ENCODE measurements at regions not wholly inside any gene's neighbourhood (a gene's known extent, or its start where the extent isn't known, plus 50 kb on each side); places are given as distances from the start of the nearest gene placed in this dataset.

DNA sequence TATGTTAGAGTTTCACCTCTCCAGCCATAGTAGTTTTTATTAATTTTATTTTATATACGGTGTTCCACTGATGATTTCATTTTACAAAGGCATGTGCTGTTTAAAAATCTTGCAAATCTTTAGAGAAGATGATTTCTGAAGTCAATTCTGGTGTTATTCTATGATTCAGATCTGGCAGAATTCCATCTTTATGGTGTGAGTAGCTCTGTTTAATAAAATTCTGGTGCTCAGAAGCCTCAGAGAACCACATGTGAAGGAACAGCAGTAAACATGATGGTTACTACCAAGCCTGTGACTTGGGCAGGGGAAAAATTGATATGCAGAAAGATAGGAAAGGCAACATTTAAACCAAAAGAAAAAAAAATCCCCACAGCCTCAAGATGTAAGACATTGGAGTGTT is 299.7 kb downstream of the NPR3 start:
- no peaks in the 10 kb centered on the region for H3K9me3 ChIP-seq (ENCODE audit: low read length)

DNA sequence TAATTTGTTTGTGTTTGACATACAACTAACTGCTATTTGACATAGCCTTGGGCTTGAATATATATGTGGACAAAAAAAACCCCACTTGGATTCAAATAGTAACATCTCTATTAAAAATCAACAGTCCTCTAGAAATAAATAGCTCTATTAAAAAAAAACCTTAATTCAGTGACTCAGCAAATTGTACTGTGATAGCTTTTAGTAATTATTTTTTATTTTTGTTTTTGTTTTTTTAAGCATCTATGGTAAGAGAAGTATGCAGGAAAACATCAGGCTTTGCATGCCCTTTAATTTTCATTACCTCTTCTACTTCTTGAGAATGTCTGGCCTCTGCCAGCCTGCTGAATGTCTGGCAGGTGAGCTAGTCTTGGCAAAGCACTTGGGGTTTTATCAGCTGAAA is 300.7 kb downstream of the NPR3 start:
- Histone ChIP-seq H3K27me3 (ENCODE audit: insufficient read depth, low read depth, low read length) (no peaks in the 10 kb centered on the region), H3F3A (ENCODE audit: insufficient read depth, low read length, poor library complexity, severe bottlenecking) (no peaks in the 10 kb centered on the region), H3K4me3 (ENCODE audit: low read length) (no peak overlapping the region), H3K9me2 (ENCODE audit: insufficient read depth, low read length) (no peaks in the 10 kb centered on the region), H3K9me3 (ENCODE audit: low read length) (no peaks in the 10 kb centered on the region), H2AFZ (ENCODE audit: low read depth, low read length) (no peak overlapping the region), H3K27ac (ENCODE audit: low read length) (no peak overlapping the region), H3K79me2 (replicated peaks; ENCODE audit: insufficient read depth, low read length) (no peaks in the 10 kb centered on the region), H4K20me1 (ENCODE audit: insufficient read depth) (no peaks in the 10 kb centered on the region), H3K9ac (ENCODE audit: low read length) (no peak overlapping the region), H3K36me3 (ENCODE audit: insufficient read depth, low read length) (no peaks in the 10 kb centered on the region), H3K4me2 (ENCODE audit: low read length) (no peak overlapping the region)
- TF ChIP-seq SMC3 (conservative IDR thresholded peaks at IDR 0.05; ENCODE audit: poor library complexity) (no peak), TAF1 (IDR thresholded peaks at IDR 0.05; ENCODE audit: low read depth) (no peak), EP300 (conservative IDR thresholded peaks at IDR 0.05; ENCODE audit: poor library complexity, severe bottlenecking) (no peak), EZH2 (IDR thresholded peaks at IDR 0.05; ENCODE audit: borderline replicate concordance, insufficient read depth, low read length, poor library complexity, severe bottlenecking) (no peak), MXI1 (conservative IDR thresholded peaks at IDR 0.05; ENCODE audit: poor library complexity, severe bottlenecking) (no peak), POLR2AphosphoS5 (IDR thresholded peaks at IDR 0.05) (no peak), RAD21 (conservative IDR thresholded peaks at IDR 0.05) (no peak)
- TF ChIP-seq, protein P1, sequence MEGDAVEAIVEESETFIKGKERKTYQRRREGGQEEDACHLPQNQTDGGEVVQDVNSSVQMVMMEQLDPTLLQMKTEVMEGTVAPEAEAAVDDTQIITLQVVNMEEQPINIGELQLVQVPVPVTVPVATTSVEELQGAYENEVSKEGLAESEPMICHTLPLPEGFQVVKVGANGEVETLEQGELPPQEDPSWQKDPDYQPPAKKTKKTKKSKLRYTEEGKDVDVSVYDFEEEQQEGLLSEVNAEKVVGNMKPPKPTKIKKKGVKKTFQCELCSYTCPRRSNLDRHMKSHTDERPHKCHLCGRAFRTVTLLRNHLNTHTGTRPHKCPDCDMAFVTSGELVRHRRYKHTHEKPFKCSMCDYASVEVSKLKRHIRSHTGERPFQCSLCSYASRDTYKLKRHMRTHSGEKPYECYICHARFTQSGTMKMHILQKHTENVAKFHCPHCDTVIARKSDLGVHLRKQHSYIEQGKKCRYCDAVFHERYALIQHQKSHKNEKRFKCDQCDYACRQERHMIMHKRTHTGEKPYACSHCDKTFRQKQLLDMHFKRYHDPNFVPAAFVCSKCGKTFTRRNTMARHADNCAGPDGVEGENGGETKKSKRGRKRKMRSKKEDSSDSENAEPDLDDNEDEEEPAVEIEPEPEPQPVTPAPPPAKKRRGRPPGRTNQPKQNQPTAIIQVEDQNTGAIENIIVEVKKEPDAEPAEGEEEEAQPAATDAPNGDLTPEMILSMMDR (IDR thresholded peaks at IDR 0.05; ENCODE audit: poor library complexity, severe bottlenecking) = no peak
- TF ChIP-seq, protein P2, sequence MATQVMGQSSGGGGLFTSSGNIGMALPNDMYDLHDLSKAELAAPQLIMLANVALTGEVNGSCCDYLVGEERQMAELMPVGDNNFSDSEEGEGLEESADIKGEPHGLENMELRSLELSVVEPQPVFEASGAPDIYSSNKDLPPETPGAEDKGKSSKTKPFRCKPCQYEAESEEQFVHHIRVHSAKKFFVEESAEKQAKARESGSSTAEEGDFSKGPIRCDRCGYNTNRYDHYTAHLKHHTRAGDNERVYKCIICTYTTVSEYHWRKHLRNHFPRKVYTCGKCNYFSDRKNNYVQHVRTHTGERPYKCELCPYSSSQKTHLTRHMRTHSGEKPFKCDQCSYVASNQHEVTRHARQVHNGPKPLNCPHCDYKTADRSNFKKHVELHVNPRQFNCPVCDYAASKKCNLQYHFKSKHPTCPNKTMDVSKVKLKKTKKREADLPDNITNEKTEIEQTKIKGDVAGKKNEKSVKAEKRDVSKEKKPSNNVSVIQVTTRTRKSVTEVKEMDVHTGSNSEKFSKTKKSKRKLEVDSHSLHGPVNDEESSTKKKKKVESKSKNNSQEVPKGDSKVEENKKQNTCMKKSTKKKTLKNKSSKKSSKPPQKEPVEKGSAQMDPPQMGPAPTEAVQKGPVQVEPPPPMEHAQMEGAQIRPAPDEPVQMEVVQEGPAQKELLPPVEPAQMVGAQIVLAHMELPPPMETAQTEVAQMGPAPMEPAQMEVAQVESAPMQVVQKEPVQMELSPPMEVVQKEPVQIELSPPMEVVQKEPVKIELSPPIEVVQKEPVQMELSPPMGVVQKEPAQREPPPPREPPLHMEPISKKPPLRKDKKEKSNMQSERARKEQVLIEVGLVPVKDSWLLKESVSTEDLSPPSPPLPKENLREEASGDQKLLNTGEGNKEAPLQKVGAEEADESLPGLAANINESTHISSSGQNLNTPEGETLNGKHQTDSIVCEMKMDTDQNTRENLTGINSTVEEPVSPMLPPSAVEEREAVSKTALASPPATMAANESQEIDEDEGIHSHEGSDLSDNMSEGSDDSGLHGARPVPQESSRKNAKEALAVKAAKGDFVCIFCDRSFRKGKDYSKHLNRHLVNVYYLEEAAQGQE (IDR thresholded peaks at IDR 0.05; ENCODE audit: borderline replicate concordance) = no peak

More for the DNA sequence above, 299.7 kb downstream of the NPR3 start:
- no peaks in the 10 kb centered on the region for H3F3A ChIP-seq (ENCODE audit: insufficient read depth, low read length, poor library complexity, severe bottlenecking)
- no peaks in the 10 kb centered on the region for H3K9me2 ChIP-seq (ENCODE audit: insufficient read depth, low read length)
- no peaks in the 10 kb centered on the region for H3K79me2 ChIP-seq (replicated peaks; ENCODE audit: insufficient read depth, low read length)
- no peak overlapping the region for H3K27ac ChIP-seq (ENCODE audit: low read length)
- no peaks in the 10 kb centered on the region for H4K20me1 ChIP-seq (ENCODE audit: insufficient read depth)
- no peak overlapping the region for H3K4me3 ChIP-seq (ENCODE audit: low read length)
- H3K9ac ChIP-seq (ENCODE audit: low read length) = no peak overlapping the region
- no peak for TF ChIP-seq EZH2 (IDR thresholded peaks at IDR 0.05; ENCODE audit: borderline replicate concordance, insufficient read depth, low read length, poor library complexity, severe bottlenecking)
- no peaks in the 10 kb centered on the region for H3K36me3 ChIP-seq (ENCODE audit: insufficient read depth, low read length)
- H3K4me2 ChIP-seq (ENCODE audit: low read length) = no peak overlapping the region
- no peaks in the 10 kb centered on the region for H3K27me3 ChIP-seq (ENCODE audit: insufficient read depth, low read depth, low read length)
- H2AFZ ChIP-seq (ENCODE audit: low read depth, low read length) = no peak overlapping the region

DNA sequence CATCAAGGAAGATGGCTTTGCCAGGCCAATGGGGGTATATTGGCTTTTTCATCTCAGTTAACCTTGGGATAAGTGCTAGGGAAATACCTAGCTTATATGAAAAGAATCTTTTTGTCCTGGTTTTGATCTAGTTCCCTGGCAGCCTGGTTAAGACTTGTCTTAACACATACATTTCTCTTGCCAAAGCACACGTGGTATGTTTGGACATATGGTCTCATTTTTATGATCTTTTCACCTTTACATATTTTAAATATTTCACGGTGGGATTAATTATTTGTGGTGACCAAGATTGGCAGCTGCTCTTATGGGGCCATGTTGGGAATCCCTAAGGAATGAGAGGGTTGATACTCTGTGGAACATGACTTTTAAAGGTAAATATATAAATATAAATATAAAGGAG is 312.5 kb downstream of the NPR3 start:
- Histone ChIP-seq H3K4me2 (ENCODE audit: low read length) (no peak overlapping the region), H3K36me3 (ENCODE audit: insufficient read depth, low read length) (no peaks in the 10 kb centered on the region), H4K20me1 (ENCODE audit: insufficient read depth) (no peaks in the 10 kb centered on the region), H3K9me3 (ENCODE audit: low read length) (no peaks in the 10 kb centered on the region), H3K27me3 (ENCODE audit: insufficient read depth, low read depth, low read length) (no peaks in the 10 kb centered on the region), H3K9me2 (ENCODE audit: insufficient read depth, low read length) (no peaks in the 10 kb centered on the region), H2AFZ (ENCODE audit: low read depth, low read length) (no peak overlapping the region), H3K79me2 (replicated peaks; ENCODE audit: insufficient read depth, low read length) (no peaks in the 10 kb centered on the region), H3K27ac (ENCODE audit: low read length) (no peak overlapping the region), H3K9ac (ENCODE audit: low read length) (no peak overlapping the region), H3K4me3 (ENCODE audit: low read length) (no peak overlapping the region), H3F3A (ENCODE audit: insufficient read depth, low read length, poor library complexity, severe bottlenecking) (no peaks in the 10 kb centered on the region)
- TF ChIP-seq EP300 (conservative IDR thresholded peaks at IDR 0.05; ENCODE audit: poor library complexity, severe bottlenecking) = no peak
- TF ChIP-seq RAD21 (conservative IDR thresholded peaks at IDR 0.05) = no peak
- no peak for TF ChIP-seq POLR2AphosphoS5 (IDR thresholded peaks at IDR 0.05)
- no peak for TF ChIP-seq EZH2 (IDR thresholded peaks at IDR 0.05; ENCODE audit: borderline replicate concordance, insufficient read depth, low read length, poor library complexity, severe bottlenecking)

All from neural cell (in vitro differentiated cells).